CD4-positive, alpha-beta T cell (primary cell): ENCODE measurements at regions not wholly inside any gene's neighbourhood (a gene's known extent, or its start where the extent isn't known, plus 50 kb on each side); places are given as distances from the start of the nearest gene placed in this dataset.

Experiments used
- ATAC-seq: fragments of 200-7000 bp; cut with Tn5 transposase; one replicate; pipeline ENCODE4 v1.10.0; 2022; ENCODE audit warnings: mild to moderate bottlenecking; ENCODE audit not compliant: poor library complexity
- CTCF ChIA-PET: fragments of 350-600 bp; sonication (Branson Sonifier 250); formaldehyde crosslinking; loops from one replicate; lab custom pipeline; 2021; ENCODE audit warnings: antibody characterized with exemption, inconsistent platforms; lab: Charles Lee
- POLR2A ChIA-PET: fragments of 350-600 bp; sonication (Branson Sonifier 250); formaldehyde crosslinking; loops from one replicate; lab custom pipeline; 2021; ENCODE audit warnings: antibody characterized with exemption, inconsistent platforms; lab: Charles Lee
- DNase-seq, 14 experiments: peaks; one replicate each; pipeline ENCODE4 v3.0.0-alpha.2; 2013 to 2020; ENCODE audit warnings: mixed read lengths in 2 of 14
- H3K27ac ChIP-seq, 2 donors: one replicate each; pipeline versions ENCODE4 v1.5.1 to v1.7.0; 2013; ENCODE audit warnings: low read length in 2 of 2, low read depth in 1 of 2, mild to moderate bottlenecking in 1 of 2
- H3K27me3 ChIP-seq, 2 experiments: 1 replicate in 1 of 2; 2 replicates in 1 of 2; pipeline versions ENCODE4 v1.6.1 to v1.7.0; 2013; ENCODE audit warnings: low read length in 2 of 2, control low read depth in 1 of 2, mild to moderate bottlenecking in 1 of 2, moderate library complexity in 1 of 2; ENCODE audit not compliant: insufficient read depth in 2 of 2, control insufficient read depth in 1 of 2
- H3K36me3 ChIP-seq: one replicate; pipeline ENCODE4 v1.6.1; 2013; ENCODE audit warnings: low read length, control low read depth; ENCODE audit not compliant: insufficient read depth
- H3K4me1 ChIP-seq: one replicate; pipeline ENCODE4 v1.6.1; 2013; ENCODE audit warnings: low read length, control low read depth; ENCODE audit not compliant: insufficient read depth
- H3K4me3 ChIP-seq: one replicate; pipeline ENCODE4 v1.5.1; 2013; ENCODE audit warnings: mild to moderate bottlenecking, low read length, moderate library complexity
- H3K9me3 ChIP-seq, 2 experiments: 1 replicate in 1 of 2; 2 replicates in 1 of 2; pipeline versions ENCODE4 v1.6.1 to v1.7.0; 2013; ENCODE audit warnings: low read length in 2 of 2, mild to moderate bottlenecking in 2 of 2, control low read depth in 1 of 2, moderate library complexity in 1 of 2; ENCODE audit not compliant: control insufficient read depth in 1 of 2, insufficient read depth in 1 of 2
- H3K27ac Mint-ChIP-seq: one replicate; pipeline ENCODE4 v1.8.0; 2020; ENCODE audit warnings: mixed read lengths
- H3K27me3 Mint-ChIP-seq: one replicate; pipeline ENCODE4 v1.8.0; 2021; ENCODE audit warnings: mixed read lengths
- H3K36me3 Mint-ChIP-seq: one replicate; pipeline ENCODE4 v1.8.0; 2021; ENCODE audit warnings: low read depth, mixed read lengths
- H3K4me1 Mint-ChIP-seq: one replicate; pipeline ENCODE4 v1.8.0; 2021; ENCODE audit warnings: low read depth, mixed read lengths
- H3K4me3 Mint-ChIP-seq: one replicate; pipeline ENCODE4 v1.8.0; 2020; ENCODE audit warnings: mild to moderate bottlenecking, mixed read lengths
- H3K9me3 Mint-ChIP-seq: one replicate; pipeline ENCODE4 v1.8.0; 2020; ENCODE audit warnings: mixed read lengths
- CTCF ChIP-seq: fragments of 200-600 bp; IDR thresholded peaks from one replicate; pipeline ENCODE4 v1.8.0; 2022; ENCODE audit warnings: antibody characterized with exemption, mild to moderate bottlenecking
- intact Hi-C, 2 experiments: fragments of 100-400 bp; cut with DNase I in 1 of 2; cut with micrococcal nuclease in 1 of 2; formaldehyde crosslinking; loops; one replicate each; pipeline versions ENCODE4 v1.15.1 to v1.9.0; 2023 to 2025; cut with DNase I, micrococcal nuclease

- no peaks in the 10 kb centered on the region for H3K36me3 Mint-ChIP-seq
- no peak for TF ChIP-seq CTCF
- H3K9me3 Mint-ChIP-seq, result peaks cover 3% of the 10 kb centered on the region
- no peak overlapping the region for H3K27ac Mint-ChIP-seq
- H3K4me3 ChIP-seq, result no peak overlapping the region
- DNase-seq (no peak), ATAC-seq (no peak)
- no peaks in the 10 kb centered on the region for H3K9me3 ChIP-seq
- no peak overlapping the region for H3K27ac ChIP-seq
- no peak overlapping the region for H3K4me3 Mint-ChIP-seq
- POLR2A ChIA-PET, result no interaction called here
- H3K4me1 ChIP-seq, result no peaks in the 10 kb centered on the region
- no peaks in the 10 kb centered on the region for H3K36me3 ChIP-seq
- intact Hi-C loops, result no loop called here
- CTCF ChIA-PET, result no interaction called here
- no peaks in the 10 kb centered on the region for H3K27me3 Mint-ChIP-seq
- no peaks in the 10 kb centered on the region for H3K27me3 ChIP-seq
- H3K4me1 Mint-ChIP-seq, result no peaks in the 10 kb centered on the region
Observed at GRCh38 chr9:108467161-108467560, 388.6 kb downstream of the ACTL7B start.

DNA sequence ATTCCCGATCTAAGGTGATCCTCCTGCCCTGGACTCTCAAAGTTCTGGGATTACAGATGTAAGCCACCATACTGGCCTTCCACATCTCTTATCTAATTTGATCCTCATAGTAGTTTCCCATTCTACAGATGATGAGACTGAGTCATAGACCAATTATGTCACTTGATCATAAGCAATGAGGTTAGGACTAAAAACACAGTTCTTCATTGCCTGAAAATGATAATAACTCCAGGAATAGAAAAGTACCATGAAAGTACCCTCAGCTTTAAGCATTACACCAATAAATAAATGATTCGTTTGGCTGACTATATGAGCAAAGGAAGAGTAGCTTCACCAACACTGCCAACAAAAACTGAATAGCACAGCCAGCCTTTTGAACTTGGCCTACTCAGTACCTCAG is 389.5 kb downstream of the ACTL7B start:
- Mint-ChIP-seq H3K9me3 (no peaks in the 10 kb centered on the region), H3K4me1 (no peaks in the 10 kb centered on the region), H3K36me3 (no peaks in the 10 kb centered on the region), H3K27me3 (no peaks in the 10 kb centered on the region), H3K27ac (no peak overlapping the region), H3K4me3 (no peak overlapping the region)
- intact Hi-C loops, result no loop called here
- H3K27ac ChIP-seq, result no peak overlapping the region
- H3K9me3 ChIP-seq, result no peaks in the 10 kb centered on the region
- ATAC-seq (no peak), DNase-seq (no peak)
- H3K36me3 ChIP-seq, result no peaks in the 10 kb centered on the region
- H3K4me1 ChIP-seq, result no peaks in the 10 kb centered on the region
- CTCF ChIA-PET, result interaction anchor here (1.1 kb wide), 1 partner anchor 10 kb away, joined by 4 read pairs; no protein-coding TSS in a partner anchor
- H3K27me3 ChIP-seq, result no peaks in the 10 kb centered on the region
- no peak for TF ChIP-seq CTCF
- POLR2A ChIA-PET, result no interaction called here
- no peak overlapping the region for H3K4me3 ChIP-seq

- POLR2A ChIA-PET, result no interaction called here
Observed at GRCh38 chr9:108463932-108464606, 391.7 kb downstream of the ACTL7B start.

More at GRCh38 chr9:108463932-108464606, 391.7 kb downstream of the ACTL7B start:
- Mint-ChIP-seq H3K36me3 (no peaks in the 10 kb centered on the region), H3K27ac (no peak overlapping the region), H3K4me1 (no peaks in the 10 kb centered on the region), H3K4me3 (no peak overlapping the region), H3K9me3 (no peaks in the 10 kb centered on the region), H3K27me3 (no peaks in the 10 kb centered on the region)
- H3K9me3 ChIP-seq, result no peaks in the 10 kb centered on the region
- DNase-seq (no peak), ATAC-seq (no peak)
- no peaks in the 10 kb centered on the region for H3K27me3 ChIP-seq
- TF ChIP-seq CTCF, result no peak
- CTCF ChIA-PET, result no interaction called here
- intact Hi-C loops, result no loop called here
- H3K4me1 ChIP-seq, result no peaks in the 10 kb centered on the region
- H3K36me3 ChIP-seq, result no peaks in the 10 kb centered on the region
- H3K4me3 ChIP-seq, result no peak overlapping the region
- H3K27ac ChIP-seq, result no peak overlapping the region
